GM12872 (cell line): ENCODE measurements at regions not wholly inside any gene's neighbourhood (a gene's known extent, or its start where the extent isn't known, plus 50 kb on each side); places are given as distances from the start of the nearest gene placed in this dataset.

Experiments used
- TF ChIP-seq, protein P1 (sequence below): IDR thresholded peaks from 3 replicates; pipeline ENCODE4 v1.5.1; 2011; ENCODE audit warnings: low read depth, mild to moderate bottlenecking, low read length, moderate library complexity; ENCODE audit not compliant: insufficient read depth

DNA sequence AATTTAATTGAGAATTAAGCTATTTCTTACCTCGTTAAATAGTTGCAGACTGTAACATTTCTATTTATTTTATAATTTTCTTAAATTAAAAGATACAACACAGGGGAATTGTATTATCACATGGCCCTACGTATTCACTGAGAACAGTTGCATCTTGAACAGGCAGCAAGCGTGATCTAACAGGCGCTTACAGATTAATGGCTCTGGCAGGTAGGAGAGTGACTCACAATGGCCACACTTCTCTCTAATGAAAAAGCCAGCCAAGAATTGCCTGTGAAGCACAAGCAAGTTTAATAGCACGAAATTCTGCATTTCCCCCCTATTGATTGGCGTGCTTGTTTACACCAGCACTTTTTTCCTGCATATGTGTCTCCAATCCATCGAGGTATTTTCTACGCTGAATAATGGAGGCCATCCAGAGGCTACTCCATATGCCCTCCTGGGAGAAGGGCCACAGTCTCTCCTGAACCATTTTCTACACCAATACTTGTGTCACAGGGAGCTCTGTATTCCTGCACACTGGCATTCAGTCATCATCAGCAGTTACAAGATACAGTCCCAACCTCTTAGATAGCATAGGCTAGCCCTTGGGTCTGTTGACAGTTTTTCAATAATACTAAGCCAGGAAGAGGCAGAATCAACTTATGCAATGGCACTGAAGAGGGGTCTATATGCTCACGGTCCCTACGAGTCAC lies 150.6 kb upstream of the PLD5 start:
- TF ChIP-seq, protein P1, sequence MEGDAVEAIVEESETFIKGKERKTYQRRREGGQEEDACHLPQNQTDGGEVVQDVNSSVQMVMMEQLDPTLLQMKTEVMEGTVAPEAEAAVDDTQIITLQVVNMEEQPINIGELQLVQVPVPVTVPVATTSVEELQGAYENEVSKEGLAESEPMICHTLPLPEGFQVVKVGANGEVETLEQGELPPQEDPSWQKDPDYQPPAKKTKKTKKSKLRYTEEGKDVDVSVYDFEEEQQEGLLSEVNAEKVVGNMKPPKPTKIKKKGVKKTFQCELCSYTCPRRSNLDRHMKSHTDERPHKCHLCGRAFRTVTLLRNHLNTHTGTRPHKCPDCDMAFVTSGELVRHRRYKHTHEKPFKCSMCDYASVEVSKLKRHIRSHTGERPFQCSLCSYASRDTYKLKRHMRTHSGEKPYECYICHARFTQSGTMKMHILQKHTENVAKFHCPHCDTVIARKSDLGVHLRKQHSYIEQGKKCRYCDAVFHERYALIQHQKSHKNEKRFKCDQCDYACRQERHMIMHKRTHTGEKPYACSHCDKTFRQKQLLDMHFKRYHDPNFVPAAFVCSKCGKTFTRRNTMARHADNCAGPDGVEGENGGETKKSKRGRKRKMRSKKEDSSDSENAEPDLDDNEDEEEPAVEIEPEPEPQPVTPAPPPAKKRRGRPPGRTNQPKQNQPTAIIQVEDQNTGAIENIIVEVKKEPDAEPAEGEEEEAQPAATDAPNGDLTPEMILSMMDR, result no peak

- TF ChIP-seq, protein P1, result no peak
These were observed 149.2 kb upstream of the PLD5 start for GRCh38 chr1:242673652-242674051.

DNA sequence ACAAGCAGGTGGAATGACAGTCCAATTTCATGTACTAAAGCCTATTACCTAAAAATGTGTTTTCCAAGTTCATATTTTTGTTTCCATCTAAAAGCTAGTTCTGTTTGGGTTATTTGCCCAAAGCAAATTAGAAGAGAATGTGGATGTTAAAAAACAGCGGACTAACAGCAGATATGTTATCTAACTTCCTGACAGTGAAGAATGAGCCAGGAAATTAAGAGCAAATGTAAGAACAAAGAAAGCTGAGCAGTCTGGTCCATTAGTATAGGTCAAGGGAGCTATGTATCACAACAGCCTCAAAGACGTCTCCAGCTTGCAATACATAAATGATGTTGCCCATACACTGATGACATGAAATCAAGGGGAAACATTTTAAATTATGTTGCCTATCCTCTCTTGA lies 145.5 kb upstream of the PLD5 start:
- TF ChIP-seq, protein P1, result no peak

DNA sequence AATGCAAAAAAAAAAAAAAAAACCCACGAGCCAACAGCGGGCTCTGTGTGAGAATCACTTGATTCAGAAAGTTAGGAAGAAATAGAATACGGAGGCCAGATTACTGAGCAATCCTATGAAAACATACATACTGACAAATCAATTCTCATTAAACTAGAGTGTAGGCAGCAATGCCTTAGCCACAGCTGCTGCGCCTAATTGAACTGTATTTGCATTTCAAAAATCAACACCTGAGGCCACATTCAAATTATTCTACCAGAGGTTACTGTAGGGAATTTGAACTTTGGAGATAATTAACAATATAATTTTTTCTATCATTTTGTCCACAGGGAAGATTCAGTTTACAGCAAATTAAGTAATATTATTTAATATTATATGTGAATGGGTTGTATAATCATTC lies 138.4 kb upstream of the PLD5 start:
- TF ChIP-seq, protein P1, result no peak

DNA sequence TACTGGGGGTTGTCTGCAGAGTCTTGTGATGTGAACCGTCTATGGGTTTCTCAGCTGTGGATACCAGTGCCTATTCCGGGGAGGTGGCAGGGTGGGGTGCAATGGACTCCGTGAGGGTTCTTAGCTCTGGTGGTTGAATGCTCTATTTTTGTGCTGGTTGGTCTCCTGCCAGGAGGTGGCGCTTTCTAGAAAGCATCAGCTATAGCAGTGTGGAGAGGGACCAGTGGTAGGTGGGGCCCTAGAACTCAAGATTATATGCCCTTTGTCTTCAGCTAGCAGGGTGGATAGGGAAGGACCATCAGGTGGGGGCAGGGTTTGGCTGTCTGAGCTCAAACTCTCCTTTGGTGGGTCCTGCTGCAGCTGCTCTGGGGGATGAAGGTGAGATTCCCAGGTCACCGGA lies 127.3 kb upstream of the PLD5 start:
- TF ChIP-seq, protein P1, result peak; percentile 59

- TF ChIP-seq, protein P1, result no peak
These were observed 117.0 kb upstream of the PLD5 start for GRCh38 chr1:242641461-242641860.

GRCh38 chr1:242639104-242639503 lies 114.6 kb upstream of the PLD5 start:
- TF ChIP-seq, protein P1, result no peak

GRCh38 chr1:242634732-242635131 lies 110.2 kb upstream of the PLD5 start:
- TF ChIP-seq, protein P1, result no peak
